PC-9 (cell line): ENCODE measurements at regions not wholly inside any gene's neighbourhood (a gene's known extent, or its start where the extent isn't known, plus 50 kb on each side); places are given as distances from the start of the nearest gene placed in this dataset.

Experiments used
- EZH2 ChIP-seq: fragments of 200-600 bp; sonication (generic); IDR thresholded peaks from 2 replicates; pipeline ENCODE4 v1.8.0; 2017; ENCODE audit warnings: antibody characterized with exemption, low read depth
- TF ChIP-seq, protein P1 (sequence below): fragments of 200-600 bp; sonication (generic); conservative IDR thresholded peaks from 2 replicates; pipeline ENCODE4 v1.6.1; 2017; ENCODE audit warnings: mixed run types, antibody characterized with exemption, mild to moderate bottlenecking, moderate library complexity

DNA sequence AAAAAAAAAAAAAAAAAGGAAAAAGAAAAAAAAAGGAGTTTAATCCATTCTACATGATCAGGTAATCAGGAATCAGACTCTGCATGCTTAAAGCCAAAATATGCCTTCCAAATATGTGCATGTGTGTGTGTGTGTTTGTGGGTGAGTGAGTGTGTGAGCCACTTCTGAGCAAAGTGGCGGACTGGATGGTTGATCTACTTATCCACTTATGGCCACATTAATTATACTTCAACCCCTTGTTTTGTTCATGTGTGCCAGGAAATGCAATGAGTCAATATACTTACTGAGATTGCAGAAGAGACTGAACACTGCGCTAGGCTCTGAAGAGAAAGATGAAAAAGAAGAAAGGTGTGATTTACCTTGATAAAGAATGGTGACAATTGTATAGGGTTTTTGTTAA, 586.5 kb upstream of the NXPH2 start:
- TF ChIP-seq, protein P1, sequence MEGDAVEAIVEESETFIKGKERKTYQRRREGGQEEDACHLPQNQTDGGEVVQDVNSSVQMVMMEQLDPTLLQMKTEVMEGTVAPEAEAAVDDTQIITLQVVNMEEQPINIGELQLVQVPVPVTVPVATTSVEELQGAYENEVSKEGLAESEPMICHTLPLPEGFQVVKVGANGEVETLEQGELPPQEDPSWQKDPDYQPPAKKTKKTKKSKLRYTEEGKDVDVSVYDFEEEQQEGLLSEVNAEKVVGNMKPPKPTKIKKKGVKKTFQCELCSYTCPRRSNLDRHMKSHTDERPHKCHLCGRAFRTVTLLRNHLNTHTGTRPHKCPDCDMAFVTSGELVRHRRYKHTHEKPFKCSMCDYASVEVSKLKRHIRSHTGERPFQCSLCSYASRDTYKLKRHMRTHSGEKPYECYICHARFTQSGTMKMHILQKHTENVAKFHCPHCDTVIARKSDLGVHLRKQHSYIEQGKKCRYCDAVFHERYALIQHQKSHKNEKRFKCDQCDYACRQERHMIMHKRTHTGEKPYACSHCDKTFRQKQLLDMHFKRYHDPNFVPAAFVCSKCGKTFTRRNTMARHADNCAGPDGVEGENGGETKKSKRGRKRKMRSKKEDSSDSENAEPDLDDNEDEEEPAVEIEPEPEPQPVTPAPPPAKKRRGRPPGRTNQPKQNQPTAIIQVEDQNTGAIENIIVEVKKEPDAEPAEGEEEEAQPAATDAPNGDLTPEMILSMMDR = no peak
- TF ChIP-seq EZH2 = no peak
